Sigmoid colon (tissue), 3 donors: ENCODE measurements at regions not wholly inside any gene's neighbourhood (a gene's known extent, or its start where the extent isn't known, plus 50 kb on each side); places are given as distances from the start of the nearest gene placed in this dataset.

Source experiments
- CTCF ChIP-seq, 4 experiments: fragments of 450-650 bp in 3 of 4; fragments of 200-600 bp in 1 of 4; IDR thresholded peaks; one replicate each; pipeline ENCODE4 v1.5.1; 2016 to 2019; ENCODE audit warnings: antibody characterized with exemption in 4 of 4, mild to moderate bottlenecking in 3 of 4, moderate library complexity in 2 of 4
- POLR2A ChIP-seq, 2 donors: fragments of 450-650 bp; IDR thresholded peaks; one replicate each; pipeline ENCODE4 v1.6.1; 2016; ENCODE audit warnings: antibody characterized with exemption in 2 of 2, mild to moderate bottlenecking in 2 of 2, moderate library complexity in 2 of 2

DNA sequence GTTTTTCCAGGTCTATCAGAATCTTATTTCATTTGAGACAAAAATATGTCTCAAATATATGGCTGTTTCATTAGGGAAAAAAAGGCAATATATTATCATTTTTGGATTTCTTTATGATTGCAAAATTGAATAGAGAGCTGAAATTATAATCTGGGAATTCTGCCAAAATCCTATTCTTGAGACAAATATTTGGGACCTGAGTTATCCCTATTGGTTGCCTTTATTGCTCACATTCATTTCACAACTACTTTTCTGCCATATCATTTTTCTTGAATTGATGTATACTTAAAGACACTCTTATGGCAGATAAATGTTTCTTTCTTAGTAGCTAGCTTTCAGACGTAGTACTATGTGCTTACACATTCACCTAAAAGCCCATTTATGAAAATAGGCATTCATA, 241.6 kb upstream of the NOVA1 start:
- TF ChIP-seq CTCF (IDR thresholded peaks at IDR 0.05) (no peak), POLR2A (IDR thresholded peaks at IDR 0.05) (no peak)
